Breast epithelium (tissue), 4 donors: ENCODE measurements at regions not wholly inside any gene's neighbourhood (a gene's known extent, or its start where the extent isn't known, plus 50 kb on each side); places are given as distances from the start of the nearest gene placed in this dataset.

Experiments used
- DNase-seq, 2 donors: peaks; one replicate each; pipeline ENCODE4 v3.0.0-alpha.2; 2019; ENCODE audit warnings: low spot score in 2 of 2
- H3K27ac ChIP-seq, 2 donors: fragments of 200-600 bp; sonication (generic) in 1 of 2; one replicate each; pipeline ENCODE4 v1.5.1; 2016 to 2019; ENCODE audit warnings: mild to moderate bottlenecking in 1 of 2
- H3K27me3 ChIP-seq, 2 donors: fragments of 200-600 bp; sonication (generic) in 1 of 2; one replicate each; pipeline versions ENCODE4 v1.5.1 to v1.6.0; 2017 to 2019; ENCODE audit warnings: control low read depth in 1 of 2, mild to moderate bottlenecking in 1 of 2
- H3K36me3 ChIP-seq: fragments of 200-600 bp; one replicate; pipeline ENCODE4 v1.5.1; 2019
- H3K4me1 ChIP-seq, 2 donors: fragments of 200-600 bp; sonication (generic); one replicate each; pipeline ENCODE4 v1.5.1; 2016 to 2019; ENCODE audit warnings: control low read depth in 1 of 2
- H3K4me3 ChIP-seq, 3 donors: fragments of 200-600 bp; sonication (generic); 1 replicate in 2 of 3; 2 replicates in 1 of 3; pipeline ENCODE4 v1.5.1; 2016 to 2019; ENCODE audit warnings: mild to moderate bottlenecking in 3 of 3, moderate library complexity in 2 of 3
- H3K9me3 ChIP-seq, 2 donors: fragments of 200-600 bp; sonication (generic) in 1 of 2; one replicate each; pipeline ENCODE4 v1.5.1; 2016 to 2019; ENCODE audit warnings: control low read depth in 1 of 2
- POLR2A ChIP-seq: fragments of 450-650 bp; IDR thresholded peaks from one replicate; pipeline ENCODE4 v1.6.1; 2016; ENCODE audit warnings: antibody characterized with exemption, mild to moderate bottlenecking, moderate library complexity
- POLR2AphosphoS5 ChIP-seq, 3 donors: sonication (generic); formaldehyde crosslinking; IDR thresholded peaks; one replicate each; pipeline ENCODE4 v1.6.1; 2017; ENCODE audit warnings: antibody characterized with exemption in 3 of 3
- intact Hi-C: fragments of 100-400 bp; cut with DNase I; formaldehyde crosslinking; loops from one replicate; pipeline ENCODE4 v1.15.1; 2023; ENCODE audit warnings: low total_unique reads
- TF ChIP-seq, protein P1 (sequence below), 3 donors: fragments of 450-650 bp; IDR thresholded peaks; one replicate each; pipeline ENCODE4 v1.5.1; 2016 to 2017; ENCODE audit warnings: antibody characterized with exemption in 3 of 3, mild to moderate bottlenecking in 3 of 3, moderate library complexity in 3 of 3

DNA sequence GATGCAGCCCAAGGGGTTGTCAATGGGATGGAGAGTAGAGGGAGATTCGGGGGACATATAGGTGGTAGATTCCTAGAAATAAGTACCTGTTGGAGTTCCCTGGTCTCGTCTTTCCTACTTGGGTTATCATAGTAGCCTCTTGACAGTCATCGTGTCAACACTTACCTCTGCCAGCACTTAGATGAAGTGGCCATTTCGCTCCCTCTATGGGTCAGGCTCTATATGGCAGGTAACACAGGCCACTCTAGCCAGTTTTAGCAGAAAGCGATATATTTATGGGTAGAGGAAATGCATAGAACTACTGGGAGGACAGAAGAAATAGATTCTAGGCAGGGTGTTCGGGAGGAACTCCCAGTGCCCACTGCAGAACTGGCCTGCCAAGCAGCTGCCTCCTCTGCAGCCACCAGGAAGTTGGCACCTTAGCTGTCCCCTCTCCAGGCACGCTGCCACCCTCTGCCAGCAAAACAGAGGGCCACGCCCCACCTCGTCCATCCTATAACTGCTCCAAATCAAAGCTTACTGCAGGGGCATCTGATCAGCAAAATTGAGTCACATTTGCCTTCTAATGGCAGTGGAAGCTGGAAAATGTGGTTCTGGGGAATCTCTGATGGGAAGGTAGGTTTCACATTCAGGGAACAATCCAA lies 181.3 kb downstream of the INSIG2 start:
- no peak overlapping the region for H3K4me3 ChIP-seq
- no peaks in the 10 kb centered on the region for H3K4me1 ChIP-seq
- no peak overlapping the region for H3K27ac ChIP-seq
- intact Hi-C loops = no loop called here
- no peak for DNase-seq
- no peaks in the 10 kb centered on the region for H3K36me3 ChIP-seq
- TF ChIP-seq POLR2AphosphoS5 (IDR thresholded peaks at IDR 0.05) (no peak), POLR2A (no peak)
- TF ChIP-seq, protein P1, sequence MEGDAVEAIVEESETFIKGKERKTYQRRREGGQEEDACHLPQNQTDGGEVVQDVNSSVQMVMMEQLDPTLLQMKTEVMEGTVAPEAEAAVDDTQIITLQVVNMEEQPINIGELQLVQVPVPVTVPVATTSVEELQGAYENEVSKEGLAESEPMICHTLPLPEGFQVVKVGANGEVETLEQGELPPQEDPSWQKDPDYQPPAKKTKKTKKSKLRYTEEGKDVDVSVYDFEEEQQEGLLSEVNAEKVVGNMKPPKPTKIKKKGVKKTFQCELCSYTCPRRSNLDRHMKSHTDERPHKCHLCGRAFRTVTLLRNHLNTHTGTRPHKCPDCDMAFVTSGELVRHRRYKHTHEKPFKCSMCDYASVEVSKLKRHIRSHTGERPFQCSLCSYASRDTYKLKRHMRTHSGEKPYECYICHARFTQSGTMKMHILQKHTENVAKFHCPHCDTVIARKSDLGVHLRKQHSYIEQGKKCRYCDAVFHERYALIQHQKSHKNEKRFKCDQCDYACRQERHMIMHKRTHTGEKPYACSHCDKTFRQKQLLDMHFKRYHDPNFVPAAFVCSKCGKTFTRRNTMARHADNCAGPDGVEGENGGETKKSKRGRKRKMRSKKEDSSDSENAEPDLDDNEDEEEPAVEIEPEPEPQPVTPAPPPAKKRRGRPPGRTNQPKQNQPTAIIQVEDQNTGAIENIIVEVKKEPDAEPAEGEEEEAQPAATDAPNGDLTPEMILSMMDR (IDR thresholded peaks at IDR 0.05) = no peak
- no peaks in the 10 kb centered on the region for H3K9me3 ChIP-seq
- peaks cover 0 to 4% of the 10 kb centered on the region in 2 donors for H3K27me3 ChIP-seq

DNA sequence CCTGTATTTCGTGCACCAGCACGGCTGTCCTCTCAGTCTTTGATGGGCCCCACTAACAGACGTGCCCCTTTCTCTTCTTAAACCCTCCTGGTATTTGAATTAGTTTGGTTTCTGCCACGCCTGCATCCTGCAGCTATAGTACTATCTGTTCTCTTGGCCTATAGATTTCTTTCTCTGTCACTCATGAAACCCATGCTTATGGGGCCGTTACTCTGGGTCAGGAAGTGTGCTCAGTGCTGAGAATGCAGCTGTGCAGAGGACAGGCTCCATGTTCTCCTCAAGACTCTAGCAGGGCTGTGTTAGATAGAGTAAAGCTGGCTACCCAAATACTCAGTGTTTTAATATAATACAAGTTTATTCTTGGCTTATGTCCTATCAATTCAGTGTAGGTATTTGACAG lies 180.0 kb downstream of the INSIG2 start:
- intact Hi-C loops = no loop called here
- no peak overlapping the region for H3K4me3 ChIP-seq
- no peak overlapping the region for H3K27ac ChIP-seq
- no peak for TF ChIP-seq POLR2AphosphoS5 (IDR thresholded peaks at IDR 0.05)
- TF ChIP-seq POLR2A = no peak
- TF ChIP-seq, protein P1 (IDR thresholded peaks at IDR 0.05) = no peak
- H3K27me3 ChIP-seq = peaks cover 0 to 4% of the 10 kb centered on the region in 2 donors
- H3K4me1 ChIP-seq = no peaks in the 10 kb centered on the region
- no peaks in the 10 kb centered on the region for H3K36me3 ChIP-seq
- H3K9me3 ChIP-seq = no peaks in the 10 kb centered on the region
- no peak for DNase-seq

DNA sequence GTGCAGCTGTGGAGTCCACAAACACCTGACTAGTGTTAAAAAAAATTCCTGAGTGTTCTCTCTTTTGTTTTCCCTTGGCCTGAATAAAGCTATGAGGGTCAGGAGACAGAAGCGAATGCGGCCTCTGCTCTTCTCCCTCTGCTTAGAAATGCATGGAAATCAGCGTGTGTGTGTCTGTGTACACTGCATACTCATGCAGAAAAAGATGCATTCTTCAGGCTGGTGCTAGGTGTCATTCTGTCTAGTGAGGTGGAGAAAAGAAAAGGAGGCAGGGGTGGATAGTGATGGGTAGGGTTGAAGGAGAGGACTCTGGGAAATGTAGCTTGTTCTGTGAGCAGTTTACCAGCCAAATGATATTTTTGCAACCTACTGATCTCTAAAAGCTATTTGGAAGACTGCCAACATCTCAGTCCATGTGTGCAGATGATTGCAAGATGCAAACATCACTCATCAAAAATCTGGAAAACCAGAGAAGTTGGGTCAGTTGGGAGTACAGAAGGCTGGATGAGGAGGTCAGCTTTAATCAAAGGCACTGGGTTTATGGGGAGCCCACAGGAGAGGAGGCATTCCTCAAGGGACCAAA lies 177.7 kb downstream of the INSIG2 start:
- TF ChIP-seq, protein P1 (IDR thresholded peaks at IDR 0.05) = no peak
- TF ChIP-seq POLR2A (no peak), POLR2AphosphoS5 (IDR thresholded peaks at IDR 0.05) (no peak)
- Histone ChIP-seq H3K36me3 (no peaks in the 10 kb centered on the region), H3K9me3 (no peaks in the 10 kb centered on the region), H3K27ac (no peak overlapping the region), H3K4me3 (no peak overlapping the region), H3K27me3 (peaks cover 0 to 4% of the 10 kb centered on the region in 2 donors), H3K4me1 (no peaks in the 10 kb centered on the region)
- DNase-seq = no peak
- intact Hi-C loops = no loop called here

DNA sequence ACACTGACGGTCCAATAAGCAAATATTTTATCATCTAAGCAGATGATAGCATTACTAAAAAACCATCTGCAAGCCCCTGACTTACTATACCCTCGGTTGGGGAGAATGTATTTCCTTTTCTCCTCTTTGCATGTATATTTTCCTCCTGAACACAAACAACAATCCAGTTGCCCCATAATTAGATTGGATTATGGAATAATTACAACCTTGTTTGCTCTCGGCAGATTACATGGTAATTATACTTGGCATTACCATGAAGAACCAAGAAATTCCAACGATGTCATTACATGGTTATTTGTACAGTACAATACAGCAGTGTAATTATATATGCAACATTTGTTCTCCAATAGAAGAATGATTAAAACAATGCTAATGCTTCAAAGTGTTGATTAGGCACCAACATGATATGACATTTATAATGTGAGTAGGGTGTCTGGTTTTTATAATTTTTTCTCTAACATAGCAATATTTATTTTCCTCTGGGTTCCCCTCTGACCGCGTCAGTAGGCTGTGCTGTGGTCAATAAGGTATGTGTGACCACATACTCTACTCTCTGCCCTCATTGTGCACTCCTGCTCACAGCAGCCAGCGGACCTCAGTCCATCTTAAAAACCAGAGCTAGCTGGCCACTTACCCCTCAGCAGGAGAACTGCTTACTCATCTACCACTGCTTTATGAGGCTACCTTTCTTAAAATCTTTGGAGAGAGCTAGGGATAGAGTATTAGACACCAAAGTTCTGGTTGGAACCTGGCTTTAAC lies 176.1 kb downstream of the INSIG2 start:
- TF ChIP-seq POLR2A = no peak
- TF ChIP-seq, protein P1 (IDR thresholded peaks at IDR 0.05) = no peak
- TF ChIP-seq POLR2AphosphoS5 (IDR thresholded peaks at IDR 0.05) = no peak
- intact Hi-C loops = no loop called here
- peaks cover 0 to 1% of the 10 kb centered on the region in 2 donors for H3K27me3 ChIP-seq
- H3K9me3 ChIP-seq = no peaks in the 10 kb centered on the region
- H3K4me1 ChIP-seq = no peaks in the 10 kb centered on the region
- no peak for DNase-seq
- H3K36me3 ChIP-seq = no peaks in the 10 kb centered on the region
- H3K27ac ChIP-seq = no peak overlapping the region
- H3K4me3 ChIP-seq = no peak overlapping the region

DNA sequence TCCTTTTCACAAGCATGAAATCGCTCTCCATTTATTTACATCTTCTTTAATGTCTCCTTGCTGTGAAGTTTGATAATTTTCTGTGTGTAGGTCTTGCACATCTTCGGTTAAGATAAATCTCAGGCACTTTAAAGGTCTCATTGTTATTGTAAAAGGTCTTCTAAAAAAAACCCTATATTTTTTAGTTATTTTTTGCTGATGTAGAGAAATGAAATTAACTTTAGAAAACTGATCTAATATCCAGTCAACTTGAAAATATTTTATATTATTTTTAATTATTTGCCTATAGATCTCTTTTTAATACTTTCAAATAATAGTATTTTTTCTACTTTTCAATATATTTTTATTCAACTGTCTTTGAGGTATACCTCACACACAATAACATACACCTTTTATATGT lies 169.4 kb downstream of the INSIG2 start:
- H3K27ac ChIP-seq = no peak overlapping the region
- intact Hi-C loops = no loop called here
- no peaks in the 10 kb centered on the region for H3K4me1 ChIP-seq
- no peaks in the 10 kb centered on the region for H3K27me3 ChIP-seq
- H3K9me3 ChIP-seq = no peaks in the 10 kb centered on the region
- DNase-seq = no peak
- TF ChIP-seq, protein P1 (IDR thresholded peaks at IDR 0.05) = no peak
- TF ChIP-seq POLR2AphosphoS5 (IDR thresholded peaks at IDR 0.05) (no peak), POLR2A (no peak)
- H3K4me3 ChIP-seq = no peak overlapping the region
- no peaks in the 10 kb centered on the region for H3K36me3 ChIP-seq
